ENCODE measurements at regions not wholly inside any gene's neighbourhood (a gene's known extent, or its start where the extent isn't known, plus 50 kb on each side); places are given as distances from the start of the nearest gene placed in this dataset.

DNA sequence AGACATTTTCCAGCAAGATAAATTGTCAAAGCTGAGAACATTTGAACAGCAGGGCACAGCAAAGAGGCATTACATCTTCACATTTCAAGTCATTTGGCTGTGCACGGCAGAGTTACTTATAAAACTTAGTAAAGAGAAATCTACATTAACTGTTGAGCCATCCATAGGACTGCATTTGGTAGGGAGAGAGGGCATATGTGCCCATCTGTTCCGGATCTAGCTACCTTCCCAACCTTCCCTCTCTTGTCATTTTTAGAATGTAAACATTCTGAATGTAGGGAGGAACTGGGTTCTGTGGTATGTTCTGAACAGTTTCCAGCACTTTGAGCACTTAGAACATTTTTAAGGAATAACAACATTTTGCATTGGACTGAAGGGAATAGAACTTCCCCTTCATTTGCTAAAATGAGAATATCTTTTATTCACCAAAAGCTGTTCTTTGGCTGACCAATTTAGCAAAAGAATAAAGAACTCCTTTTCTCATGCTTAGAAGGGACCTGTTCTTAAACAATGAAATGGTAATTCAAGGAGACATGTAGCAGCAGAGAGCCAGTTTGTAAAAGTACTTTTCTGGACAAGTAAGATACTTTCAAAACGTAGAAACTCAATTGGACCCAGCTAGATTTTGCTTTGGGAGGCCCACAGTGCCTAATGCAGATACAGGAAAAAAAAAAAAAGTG, 104.4 kb downstream of the CETN3 start:
- FAIRE-seq (no peak), DNase-seq (ENCODE audit: low read depth, low spot score) (no peak)
- Histone ChIP-seq H3K4me2 (ENCODE audit: insufficient read depth, low read length) (no peak overlapping the region), H3K4me3 (replicated peaks in 1 of 3; ENCODE audit: insufficient read depth in 1 of 3, low read depth in 1 of 3, low read length in 3 of 3) (no peak overlapping the region), H2AFZ (ENCODE audit: low read depth, low read length) (no peak overlapping the region), H3K27me3 (ENCODE audit: control insufficient read depth in 2 of 2, insufficient read depth in 2 of 2, low read length in 2 of 2) (no peaks in the 10 kb centered on the region), H3K27ac (ENCODE audit: insufficient read depth, low read depth, low read length) (no peak overlapping the region), H4K20me1 (replicated peaks; ENCODE audit: control insufficient read depth, extremely low read depth, insufficient read depth, low read length) (no peaks in the 10 kb centered on the region), H3K9me1 (replicated peaks; ENCODE audit: control insufficient read depth, extremely low read depth, insufficient read depth, low read length) (no peaks in the 10 kb centered on the region), H3K79me2 (ENCODE audit: control insufficient read depth, insufficient read depth, low read length) (no peaks in the 10 kb centered on the region), H3K36me3 (ENCODE audit: control insufficient read depth in 2 of 2, extremely low read depth in 1 of 2, insufficient read depth in 2 of 2, low read length in 2 of 2) (no peaks in the 10 kb centered on the region), H3K9me3 (replicated peaks; ENCODE audit: control insufficient read depth, insufficient read depth, low read length) (no peaks in the 10 kb centered on the region), H3K4me1 (ENCODE audit: control insufficient read depth, extremely low read depth, insufficient read depth, low read length) (no peaks in the 10 kb centered on the region), H3K9ac (replicated peaks; ENCODE audit: extremely low read depth, insufficient read depth, low read length) (no peak overlapping the region)
- intact Hi-C loops (cut with micrococcal nuclease) (no loop called here), dilution Hi-C loops (cut with MboI; ENCODE audit: extremely low pct_ligation_motif_present, low sequenced_read_pairs) (no loop called here)
- ChIA-PET CTCF (interaction anchor here (1.0 to 1.9 kb wide), 2 partner anchors 40 to 1577 kb away, joined by 3 to 5 read pairs; no protein-coding TSS in a partner anchor), POLR2A (interaction anchor here (0.7 kb wide), 1 partner anchor 25 kb away, joined by 4 read pairs; no protein-coding TSS in a partner anchor)
- no TSS peak for BruUV-seq (replicated peaks)
- no peak for TF ChIP-seq MYC (IDR thresholded peaks at IDR 0.05; ENCODE audit: low read depth, low read length)
- no peak for TF ChIP-seq EZH2 (IDR thresholded peaks at IDR 0.05; ENCODE audit: borderline replicate concordance, low read depth, low read length, severe bottlenecking)
- TF ChIP-seq, protein P1, sequence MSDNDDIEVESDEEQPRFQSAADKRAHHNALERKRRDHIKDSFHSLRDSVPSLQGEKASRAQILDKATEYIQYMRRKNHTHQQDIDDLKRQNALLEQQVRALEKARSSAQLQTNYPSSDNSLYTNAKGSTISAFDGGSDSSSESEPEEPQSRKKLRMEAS (IDR thresholded peaks at IDR 0.05; ENCODE audit: insufficient read depth, insufficient read length), result no peak
- TF ChIP-seq, protein P2, sequence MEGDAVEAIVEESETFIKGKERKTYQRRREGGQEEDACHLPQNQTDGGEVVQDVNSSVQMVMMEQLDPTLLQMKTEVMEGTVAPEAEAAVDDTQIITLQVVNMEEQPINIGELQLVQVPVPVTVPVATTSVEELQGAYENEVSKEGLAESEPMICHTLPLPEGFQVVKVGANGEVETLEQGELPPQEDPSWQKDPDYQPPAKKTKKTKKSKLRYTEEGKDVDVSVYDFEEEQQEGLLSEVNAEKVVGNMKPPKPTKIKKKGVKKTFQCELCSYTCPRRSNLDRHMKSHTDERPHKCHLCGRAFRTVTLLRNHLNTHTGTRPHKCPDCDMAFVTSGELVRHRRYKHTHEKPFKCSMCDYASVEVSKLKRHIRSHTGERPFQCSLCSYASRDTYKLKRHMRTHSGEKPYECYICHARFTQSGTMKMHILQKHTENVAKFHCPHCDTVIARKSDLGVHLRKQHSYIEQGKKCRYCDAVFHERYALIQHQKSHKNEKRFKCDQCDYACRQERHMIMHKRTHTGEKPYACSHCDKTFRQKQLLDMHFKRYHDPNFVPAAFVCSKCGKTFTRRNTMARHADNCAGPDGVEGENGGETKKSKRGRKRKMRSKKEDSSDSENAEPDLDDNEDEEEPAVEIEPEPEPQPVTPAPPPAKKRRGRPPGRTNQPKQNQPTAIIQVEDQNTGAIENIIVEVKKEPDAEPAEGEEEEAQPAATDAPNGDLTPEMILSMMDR (IDR thresholded peaks at IDR 0.05; ENCODE audit: extremely low read depth in 1 of 2, insufficient read depth in 1 of 2, low read depth in 1 of 2, low read length in 2 of 2), result no peak
- no peak for TF ChIP-seq JUN (IDR thresholded peaks at IDR 0.05; ENCODE audit: borderline replicate concordance, insufficient read depth, insufficient read length, low read depth)
- no peak for TF ChIP-seq POLR2AphosphoS5 (IDR thresholded peaks at IDR 0.05; ENCODE audit: insufficient read depth, low read depth, low read length)
- TF ChIP-seq FOS (IDR thresholded peaks at IDR 0.05; ENCODE audit: borderline replicate concordance, insufficient read depth, low read length), result no peak
- TF ChIP-seq GATA2 (IDR thresholded peaks at IDR 0.05; ENCODE audit: insufficient read depth, insufficient read length, low read depth, low read length), result no peak
- TF ChIP-seq POLR2A (IDR thresholded peaks at IDR 0.05; ENCODE audit: low read depth, low read length), result no peak

Measured in endothelial cell of umbilical vein (primary cell).